ENCODE measurements at regions not wholly inside any gene's neighbourhood (a gene's known extent, or its start where the extent isn't known, plus 50 kb on each side); places are given as distances from the start of the nearest gene placed in this dataset.

DNA sequence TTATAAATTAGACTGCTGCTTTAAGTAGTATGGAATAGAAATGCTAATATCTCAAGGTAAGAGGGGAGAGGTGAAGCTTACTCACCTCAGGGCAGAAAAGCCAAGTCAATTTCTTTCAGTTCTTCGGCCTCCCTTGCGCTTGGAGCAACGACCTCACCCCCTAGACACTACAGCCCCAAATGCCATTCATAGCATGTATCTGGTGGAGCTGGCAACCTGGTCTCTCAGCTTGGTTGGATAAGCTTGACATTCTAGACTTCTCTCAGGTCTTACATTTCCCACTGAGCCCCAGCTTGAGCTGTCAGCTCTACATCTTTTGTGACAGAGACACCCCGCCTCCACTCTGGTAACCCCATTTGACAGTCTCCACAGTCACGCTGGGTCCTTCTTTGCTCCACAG lies 154.9 kb downstream of the ZNF608 start:
- in situ Hi-C loops (cut with HindIII; ENCODE audit: low sequenced_read_pairs): no loop called here
- DNase-seq (ENCODE audit: low read depth): no peak
- TF ChIP-seq, protein P1, sequence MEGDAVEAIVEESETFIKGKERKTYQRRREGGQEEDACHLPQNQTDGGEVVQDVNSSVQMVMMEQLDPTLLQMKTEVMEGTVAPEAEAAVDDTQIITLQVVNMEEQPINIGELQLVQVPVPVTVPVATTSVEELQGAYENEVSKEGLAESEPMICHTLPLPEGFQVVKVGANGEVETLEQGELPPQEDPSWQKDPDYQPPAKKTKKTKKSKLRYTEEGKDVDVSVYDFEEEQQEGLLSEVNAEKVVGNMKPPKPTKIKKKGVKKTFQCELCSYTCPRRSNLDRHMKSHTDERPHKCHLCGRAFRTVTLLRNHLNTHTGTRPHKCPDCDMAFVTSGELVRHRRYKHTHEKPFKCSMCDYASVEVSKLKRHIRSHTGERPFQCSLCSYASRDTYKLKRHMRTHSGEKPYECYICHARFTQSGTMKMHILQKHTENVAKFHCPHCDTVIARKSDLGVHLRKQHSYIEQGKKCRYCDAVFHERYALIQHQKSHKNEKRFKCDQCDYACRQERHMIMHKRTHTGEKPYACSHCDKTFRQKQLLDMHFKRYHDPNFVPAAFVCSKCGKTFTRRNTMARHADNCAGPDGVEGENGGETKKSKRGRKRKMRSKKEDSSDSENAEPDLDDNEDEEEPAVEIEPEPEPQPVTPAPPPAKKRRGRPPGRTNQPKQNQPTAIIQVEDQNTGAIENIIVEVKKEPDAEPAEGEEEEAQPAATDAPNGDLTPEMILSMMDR (IDR thresholded peaks at IDR 0.05; ENCODE audit: low read depth, low read length, missing control alignments): no peak
- H3K4me3 ChIP-seq (ENCODE audit: low read depth, low read length): no peak overlapping the region

DNA sequence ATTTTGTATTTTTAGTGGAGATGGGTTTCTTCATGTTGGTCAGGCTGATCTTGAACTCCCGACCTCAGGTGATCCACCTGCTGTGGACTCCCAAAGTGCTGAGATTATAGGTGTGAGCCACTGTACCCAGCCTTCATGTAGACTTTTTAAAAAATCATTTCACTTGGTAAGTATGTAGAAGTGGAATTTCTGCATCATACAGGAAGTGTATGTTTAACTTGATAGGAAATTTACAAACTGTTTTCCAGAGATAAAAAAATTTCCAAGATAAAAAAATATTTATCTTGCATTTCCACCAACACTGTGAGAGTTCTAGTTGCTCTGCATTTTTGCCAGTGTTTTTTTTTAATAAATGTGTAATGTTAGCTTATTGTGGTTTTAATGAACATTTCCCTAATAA lies 155.8 kb downstream of the ZNF608 start:
- in situ Hi-C loops (cut with HindIII; ENCODE audit: low sequenced_read_pairs): no loop called here
- TF ChIP-seq, protein P1 (IDR thresholded peaks at IDR 0.05; ENCODE audit: low read depth, low read length, missing control alignments): no peak
- H3K4me3 ChIP-seq (ENCODE audit: low read depth, low read length): no peak overlapping the region
- DNase-seq (ENCODE audit: low read depth): no peak

DNA sequence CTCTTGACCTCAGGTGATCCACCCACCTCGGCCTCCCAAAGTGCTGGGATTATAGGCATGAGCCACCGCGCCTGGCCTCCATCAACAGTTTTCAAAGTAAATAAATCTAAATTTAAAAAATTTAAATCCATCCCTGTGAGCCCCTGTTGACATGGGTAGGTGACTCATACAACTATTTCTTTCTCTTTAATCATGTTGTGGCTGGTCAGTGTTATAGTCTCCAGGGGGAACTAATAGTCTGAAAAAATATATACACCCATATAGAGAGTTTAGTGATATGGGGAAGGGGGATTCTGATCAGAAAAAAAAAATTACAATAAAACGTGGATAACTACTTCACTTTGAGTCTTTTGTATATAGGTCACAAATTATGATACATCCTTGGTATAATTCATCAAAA lies 159.2 kb downstream of the ZNF608 start:
- H3K4me3 ChIP-seq (ENCODE audit: low read depth, low read length): no peak overlapping the region
- DNase-seq (ENCODE audit: low read depth): no peak
- TF ChIP-seq, protein P1 (IDR thresholded peaks at IDR 0.05; ENCODE audit: low read depth, low read length, missing control alignments): no peak
- in situ Hi-C loops (cut with HindIII; ENCODE audit: low sequenced_read_pairs): no loop called here

DNA sequence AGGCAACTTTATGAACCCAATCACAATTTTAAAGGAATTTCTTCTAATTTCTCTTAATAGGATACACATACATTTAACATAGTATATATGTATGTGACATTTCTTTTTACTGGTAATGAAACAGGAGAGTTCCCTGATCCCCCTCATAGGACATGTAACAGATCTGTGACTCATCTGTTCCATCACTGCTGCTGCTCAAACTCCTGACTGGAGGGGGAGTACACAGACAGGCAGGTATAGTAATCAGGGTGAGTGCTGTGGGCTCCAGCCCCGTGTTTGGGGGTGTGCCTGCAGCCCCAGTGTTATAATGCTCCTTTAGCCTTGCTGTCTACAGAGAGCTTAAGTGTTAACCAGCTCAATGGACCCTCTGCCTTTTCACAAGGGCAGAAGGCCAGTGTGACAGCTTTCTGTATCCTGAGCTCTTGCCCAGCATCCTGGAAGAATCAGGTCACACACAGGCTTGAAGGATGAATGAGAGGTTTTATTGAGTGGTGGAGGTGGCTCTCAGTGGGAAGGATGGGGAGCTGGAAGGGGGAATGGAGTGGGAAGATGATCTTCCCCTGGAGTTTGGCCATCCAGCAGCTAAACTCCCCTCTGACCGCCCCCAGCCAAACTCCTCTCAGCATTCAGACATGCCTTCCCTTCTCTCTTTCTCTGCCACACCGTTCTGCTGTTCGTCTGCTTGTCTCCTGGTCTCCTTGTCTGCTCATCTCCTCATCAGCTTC lies 161.3 kb downstream of the ZNF608 start:
- in situ Hi-C loops (cut with HindIII; ENCODE audit: low sequenced_read_pairs): no loop called here
- DNase-seq (ENCODE audit: low read depth): no peak
- no peak overlapping the region for H3K4me3 ChIP-seq (ENCODE audit: low read depth, low read length)
- TF ChIP-seq, protein P1 (IDR thresholded peaks at IDR 0.05; ENCODE audit: low read depth, low read length, missing control alignments): no peak

DNA sequence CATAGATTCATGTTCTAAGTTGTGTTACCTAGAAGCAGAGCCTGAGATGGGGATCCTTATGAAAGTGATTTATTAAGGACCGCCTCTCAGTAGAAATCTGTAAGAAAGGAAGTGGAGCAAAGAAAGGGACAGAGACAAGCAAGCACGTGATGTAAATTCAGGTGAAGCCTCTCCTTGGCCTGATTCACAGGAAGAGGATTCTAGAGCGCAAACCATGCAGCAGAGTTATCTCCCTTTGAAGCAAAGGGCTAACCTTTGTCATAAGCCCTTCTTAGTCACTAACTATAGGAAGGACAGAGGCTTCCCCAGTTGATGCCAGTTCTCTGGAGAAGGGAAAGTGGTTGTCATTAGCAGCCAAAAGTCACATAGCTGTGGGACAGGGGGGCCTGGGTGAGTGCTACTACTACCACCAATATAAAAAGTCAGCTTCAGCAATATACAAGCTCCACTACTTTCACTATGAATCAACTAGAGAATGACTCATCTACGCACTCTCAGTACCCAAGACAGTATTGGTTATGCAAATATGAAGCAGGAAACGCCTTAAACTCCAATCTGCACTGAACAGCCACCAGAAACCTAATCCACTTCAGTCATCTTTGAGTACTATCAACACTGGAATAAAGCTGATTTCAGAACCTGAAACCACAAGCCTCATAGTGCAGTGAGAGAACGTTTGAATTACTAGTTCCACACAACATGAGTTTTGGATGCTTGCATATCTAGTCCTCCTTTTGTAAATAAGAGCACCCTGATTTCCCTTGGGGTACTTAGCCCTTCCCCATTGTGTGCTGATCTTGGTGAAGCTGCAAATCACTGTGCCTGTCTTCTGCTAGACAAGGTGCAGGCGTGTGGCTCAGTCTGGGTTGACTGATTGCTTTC lies 162.7 kb downstream of the ZNF608 start:
- no peak overlapping the region for H3K4me3 ChIP-seq (ENCODE audit: low read depth, low read length)
- TF ChIP-seq, protein P1 (IDR thresholded peaks at IDR 0.05; ENCODE audit: low read depth, low read length, missing control alignments): no peak
- in situ Hi-C loops (cut with HindIII; ENCODE audit: low sequenced_read_pairs): no loop called here
- peak; percentile 53 for DNase-seq (ENCODE audit: low read depth)

DNA sequence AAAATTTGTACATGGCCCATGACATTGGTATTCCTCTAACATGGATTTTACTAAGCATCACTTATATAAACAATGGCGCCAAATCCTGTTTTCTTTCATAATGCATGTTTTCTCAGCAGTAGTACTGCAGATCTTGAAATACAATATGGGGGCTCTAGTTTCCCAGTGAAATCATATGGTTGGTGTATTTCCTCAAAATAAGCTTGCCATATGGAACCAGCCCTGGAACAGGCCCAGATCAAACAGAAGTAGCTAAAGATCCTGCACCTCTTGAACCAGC lies 163.9 kb downstream of the ZNF608 start:
- no peak overlapping the region for H3K4me3 ChIP-seq (ENCODE audit: low read depth, low read length)
- no peak for DNase-seq (ENCODE audit: low read depth)
- TF ChIP-seq, protein P1 (IDR thresholded peaks at IDR 0.05; ENCODE audit: low read depth, low read length, missing control alignments): no peak
- in situ Hi-C loops (cut with HindIII; ENCODE audit: low sequenced_read_pairs): no loop called here
